ENCODE measurements at regions not wholly inside any gene's neighbourhood (a gene's known extent, or its start where the extent isn't known, plus 50 kb on each side); places are given as distances from the start of the nearest gene placed in this dataset.

DNA sequence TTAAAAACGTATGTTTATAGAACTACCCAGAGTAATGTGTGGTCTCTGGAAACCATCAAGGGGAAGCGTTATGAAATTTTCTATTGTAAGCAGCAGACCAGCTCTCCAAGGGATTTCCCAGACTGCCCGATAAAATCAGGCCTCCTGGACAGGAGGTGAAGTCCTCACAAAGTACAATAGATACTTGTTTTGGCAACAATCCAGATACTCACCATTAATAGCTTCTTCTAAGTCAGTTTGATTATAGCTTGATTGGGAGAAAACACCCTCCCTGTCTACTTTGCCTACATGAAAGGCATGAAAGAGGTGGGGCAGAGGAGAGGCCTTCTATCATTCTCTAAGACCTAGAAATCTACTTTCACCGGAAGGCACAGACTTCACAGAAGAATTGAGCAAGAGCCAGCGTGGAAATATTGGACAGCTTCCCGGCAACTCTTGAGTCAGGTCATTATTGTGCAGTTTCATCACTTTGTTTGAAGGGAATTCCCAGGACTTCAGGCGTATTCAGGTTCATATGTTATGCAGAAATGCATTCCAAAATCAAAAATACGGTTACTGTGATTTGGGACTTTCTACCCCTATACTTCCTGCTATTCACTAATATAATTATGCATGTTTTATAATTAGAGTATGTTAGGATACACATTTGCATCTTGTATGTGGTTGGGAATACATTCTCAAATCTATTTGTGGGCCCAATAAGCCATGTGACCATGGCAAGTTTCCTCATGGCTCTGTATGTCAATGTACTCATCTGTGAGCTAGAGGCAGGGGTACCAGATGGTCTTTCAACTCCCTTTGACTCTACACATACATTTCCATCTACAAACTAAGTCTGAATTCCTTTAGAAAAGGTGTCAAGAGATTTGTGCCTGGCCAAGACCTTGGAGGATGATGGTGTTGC lies 103.5 kb downstream of the CD47 start:
- Histone ChIP-seq H3K79me2 (ENCODE audit: control insufficient read depth in 1 of 2, insufficient read depth in 2 of 2, low read length in 2 of 2) (no peaks in the 10 kb centered on the region), H3K18ac (ENCODE audit: extremely low read depth, low read length) (no peak overlapping the region), H2BK20ac (ENCODE audit: low read length) (no peak overlapping the region), H3K23ac (ENCODE audit: insufficient read length) (no peak overlapping the region), H2BK15ac (ENCODE audit: low read length) (no peak overlapping the region), H3K56ac (replicated peaks; ENCODE audit: insufficient read length, low read depth, low read length) (no peak overlapping the region), H3K36me3 (ENCODE audit: control insufficient read depth in 2 of 4, insufficient read depth in 4 of 4, low read length in 3 of 4) (no peaks in the 10 kb centered on the region), H3K4me2 (ENCODE audit: insufficient read depth in 1 of 2, low read depth in 2 of 2, low read length in 2 of 2) (no peak overlapping the region), H2AK5ac (ENCODE audit: low read depth, low read length) (no peak overlapping the region), H3K9ac (replicated peaks in 1 of 4; ENCODE audit: extremely low read depth in 1 of 4, low read depth in 3 of 4, low read length in 3 of 4) (no peak overlapping the region), H3K9me3 (ENCODE audit: insufficient read depth in 2 of 2, low read depth in 1 of 2, low read length in 1 of 2) (no peaks in the 10 kb centered on the region), H2BK120ac (replicated peaks; ENCODE audit: low read depth, low read length) (no peak overlapping the region), H3K4me1 (replicated peaks in 1 of 4; ENCODE audit: control insufficient read depth in 3 of 4, insufficient read depth in 4 of 4, low read length in 3 of 4) (no peaks in the 10 kb centered on the region), H3K4me3 (ENCODE audit: extremely low read depth in 1 of 4, insufficient read depth in 2 of 4, low read depth in 3 of 4, low read length in 4 of 4) (no peak overlapping the region), H3K4ac (replicated peaks; ENCODE audit: insufficient read length, low read depth, low read length) (no peak overlapping the region), H3K27me3 (replicated peaks in 1 of 4; ENCODE audit: control insufficient read depth in 3 of 4, extremely low read depth in 1 of 4, insufficient read depth in 3 of 4, low read length in 3 of 4) (no peaks in the 10 kb centered on the region), H4K20me1 (replicated peaks in 1 of 2; ENCODE audit: control insufficient read depth in 1 of 2, insufficient read depth in 2 of 2, low read length in 2 of 2) (no peaks in the 10 kb centered on the region), H4K91ac (replicated peaks; ENCODE audit: insufficient read length, low read length) (no peak overlapping the region), H2BK5ac (ENCODE audit: low read depth, low read length) (no peak overlapping the region), H4K5ac (ENCODE audit: insufficient read length, low read depth, low read length) (no peak overlapping the region), H4K8ac (ENCODE audit: extremely low read depth, insufficient read depth, low read length) (no peak overlapping the region), H2BK12ac (ENCODE audit: low read depth, low read length) (no peak overlapping the region), H3K27ac (ENCODE audit: low read depth, low read length) (no peak overlapping the region), H3K23me2 (ENCODE audit: low read depth, low read length) (no peaks in the 10 kb centered on the region), H2AFZ (ENCODE audit: low read length) (no peak overlapping the region), H3K14ac (ENCODE audit: insufficient read length) (no peak overlapping the region), H3K79me1 (ENCODE audit: low read depth, low read length) (no peaks in the 10 kb centered on the region)
- ChIA-PET CTCF (ENCODE audit: partially characterized antibody) (interaction anchor here (0.9 to 2.1 kb wide), 7 partner anchors 8 to 393 kb away, joined by 3 to 8 read pairs (median 4); no protein-coding TSS in a partner anchor), POLR2A (ENCODE audit: partially characterized antibody) (no interaction called here)
- 93% methylated on average over 8 of the region's 8 CpGs; no CpG with 5 or more reads in 1 of the 2 experiments for WGBS, 2 experiments (ENCODE audit: extremely low coverage in 1 of 2, insufficient coverage in 1 of 2, insufficient read length in 1 of 2, insufficient replicate concordance in 2 of 2, low coverage in 1 of 2, low lambda C conversion rate in 2 of 2, missing lambda C conversion rate in 1 of 2)
- no peak for TF ChIP-seq KDM4A (IDR thresholded peaks at IDR 0.05; ENCODE audit: low read depth, low read length, severe bottlenecking)
- TF ChIP-seq SP1 (IDR thresholded peaks at IDR 0.05; ENCODE audit: low read depth, low read length), result no peak
- TF ChIP-seq CHD2 (IDR thresholded peaks at IDR 0.05; ENCODE audit: low read length), result no peak
- TF ChIP-seq TBP (IDR thresholded peaks at IDR 0.05; ENCODE audit: low read depth, low read length), result no peak
- no peak for TF ChIP-seq CTBP2 (IDR thresholded peaks at IDR 0.05; ENCODE audit: borderline replicate concordance, insufficient read depth, insufficient read length, low read length)
- DNase-seq (ENCODE audit: low read depth in 1 of 2, low spot score in 2 of 2) (no peak), FAIRE-seq (no peak)
